Smooth muscle cell (in vitro differentiated cells): ENCODE measurements at regions not wholly inside any gene's neighbourhood (a gene's known extent, or its start where the extent isn't known, plus 50 kb on each side); places are given as distances from the start of the nearest gene placed in this dataset. TPM values are rescaled to one million over a fixed set of nuclear protein-coding genes. Genes with fewer than 3 reads are reported as not detected.

Experiments used
- DNase-seq: peaks from one replicate; lab custom pipeline; 2025; ENCODE audit not compliant: unreplicated experiment; lab: John Stamatoyannopoulos, UW
- H2AFZ ChIP-seq: fragments of 200-600 bp; sonication (generic); 2 replicates; pipeline ENCODE4 v1.6.0; 2016; ENCODE audit warnings: antibody characterized with exemption, low read depth, mild to moderate bottlenecking
- H3F3A ChIP-seq: fragments of 200-600 bp; sonication (generic); 2 replicates; pipeline ENCODE4 v1.6.0; 2017; ENCODE audit warnings: antibody characterized with exemption, low read depth
- H3K27ac ChIP-seq: fragments of 200-600 bp; sonication (generic); 2 replicates; pipeline ENCODE4 v1.5.1; 2016; ENCODE audit warnings: low read depth, mild to moderate bottlenecking
- H3K27me3 ChIP-seq: fragments of 200-600 bp; sonication (generic); 2 replicates; pipeline ENCODE4 v1.6.1; 2016; ENCODE audit warnings: low read depth, mild to moderate bottlenecking
- H3K36me3 ChIP-seq: fragments of 200-600 bp; sonication (generic); 2 replicates; pipeline ENCODE4 v1.5.1; 2016; ENCODE audit warnings: low read depth
- H3K4me1 ChIP-seq: fragments of 200-600 bp; sonication (generic); 2 replicates; pipeline ENCODE4 v1.5.1; 2016; ENCODE audit warnings: low read depth
- H3K4me2 ChIP-seq: fragments of 200-600 bp; sonication (generic); 2 replicates; pipeline ENCODE4 v1.6.0; 2016; ENCODE audit warnings: mild to moderate bottlenecking
- H3K4me3 ChIP-seq: fragments of 200-600 bp; sonication (generic); 2 replicates; pipeline ENCODE4 v1.5.1; 2016; ENCODE audit warnings: mild to moderate bottlenecking
- H3K79me2 ChIP-seq: fragments of 200-600 bp; sonication (generic); 2 replicates; pipeline ENCODE4 v1.6.0; 2016; ENCODE audit warnings: low read depth, mild to moderate bottlenecking
- H3K9ac ChIP-seq: fragments of 200-600 bp; sonication (generic); 2 replicates; pipeline ENCODE4 v1.6.0; 2016; ENCODE audit warnings: low read depth
- H3K9me3 ChIP-seq: fragments of 200-600 bp; sonication (generic); replicated peaks from 2 replicates; pipeline ENCODE4 v1.5.1; 2016; ENCODE audit warnings: low read depth
- H4K20me1 ChIP-seq: fragments of 200-600 bp; sonication (generic); 2 replicates; pipeline ENCODE4 v1.6.0; 2016; ENCODE audit warnings: low read depth
- CTCF ChIP-seq: fragments of 200-600 bp; sonication (generic); IDR thresholded peaks from 2 replicates; pipeline ENCODE4 v1.5.1; 2017; ENCODE audit warnings: borderline replicate concordance, mild to moderate bottlenecking, antibody characterized with exemption; ENCODE audit not compliant: insufficient read depth, poor library complexity, severe bottlenecking
- WGBS: methylation state at CpG from one replicate; pipeline ENCODE4 v1.1.7; 2016; ENCODE audit warnings: low lambda C conversion rate; 5-methylcytosine and 5-hydroxymethylcytosine counted together
- small RNA-seq: library from RNA; depleted of rRNA; stranded (forward); fragments of <200 nt; gene quantifications from one replicate; pipeline ENCODE3, GENCODE V24; 2014

DNA sequence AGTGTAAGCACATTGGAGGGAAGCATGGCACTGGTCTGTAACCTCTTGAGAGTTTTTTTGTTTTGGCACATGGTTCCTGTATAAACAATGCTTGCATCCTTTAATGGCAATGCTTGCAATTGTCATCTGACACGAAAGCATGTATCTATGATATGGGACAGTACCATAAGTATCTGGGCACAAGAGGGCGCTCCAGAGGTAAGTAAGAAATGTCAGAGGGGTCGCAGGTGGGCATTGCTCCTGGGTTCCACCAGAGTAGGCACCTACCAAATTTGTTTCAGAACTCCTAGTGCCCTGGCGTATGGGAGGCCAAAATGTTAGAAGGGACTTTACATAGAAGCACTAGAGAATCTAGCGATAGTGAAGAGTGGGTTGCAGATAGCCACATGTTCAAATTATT, 58.7 kb upstream of the BCHE start:
- Histone ChIP-seq H3K4me1 (no peaks in the 10 kb centered on the region), H3K9me3 (no peaks in the 10 kb centered on the region), H4K20me1 (no peaks in the 10 kb centered on the region), H3K9ac (no peak overlapping the region), H3K27me3 (no peaks in the 10 kb centered on the region), H2AFZ (no peak overlapping the region), H3K79me2 (no peaks in the 10 kb centered on the region), H3K4me3 (no peak overlapping the region), H3K36me3 (no peaks in the 10 kb centered on the region), H3F3A (no peaks in the 10 kb centered on the region), H3K4me2 (no peak overlapping the region), H3K27ac (no peak overlapping the region)
- TF ChIP-seq CTCF: peak; percentile 47
- no peak for DNase-seq
- WGBS: 33% methylated on average over 5 of the region's 5 CpGs

DNA sequence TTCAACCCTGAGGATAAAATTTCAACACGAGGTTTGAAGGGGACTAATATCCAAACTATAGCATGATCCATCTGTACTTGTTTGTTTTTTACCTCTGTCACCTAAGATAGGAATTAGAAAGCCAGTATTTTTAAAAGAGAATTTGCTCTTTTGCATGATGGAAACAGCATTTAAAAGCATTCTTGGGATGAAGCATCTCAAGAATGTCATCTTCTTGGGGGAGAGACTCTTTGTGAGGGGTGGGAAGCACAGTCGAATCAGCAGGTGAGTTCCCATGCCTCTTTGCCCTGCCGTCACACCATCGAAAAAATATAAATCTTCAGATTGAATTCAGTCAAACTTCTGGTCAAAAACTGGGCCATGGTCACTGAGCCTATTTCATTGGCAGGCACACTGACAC, 55.3 kb upstream of the BCHE start:
- no peak overlapping the region for H3K4me3 ChIP-seq
- H3K27me3 ChIP-seq: no peaks in the 10 kb centered on the region
- no peaks in the 10 kb centered on the region for H4K20me1 ChIP-seq
- no peak overlapping the region for H3K9ac ChIP-seq
- H2AFZ ChIP-seq: no peak overlapping the region
- no peaks in the 10 kb centered on the region for H3K79me2 ChIP-seq
- no peaks in the 10 kb centered on the region for H3F3A ChIP-seq
- H3K36me3 ChIP-seq: no peaks in the 10 kb centered on the region
- no peaks in the 10 kb centered on the region for H3K4me1 ChIP-seq
- H3K27ac ChIP-seq: no peak overlapping the region
- no peak for TF ChIP-seq CTCF
- no peaks in the 10 kb centered on the region for H3K9me3 ChIP-seq
- no peak for DNase-seq
- H3K4me2 ChIP-seq: no peak overlapping the region
- 50% methylated on average over 4 of the region's 4 CpGs for WGBS

Small RNAs in the stretch of these regions (small RNA-seq; reads per million reads assigned to genes)
- not detected for gene AC069439.1
- gene AC072046.1: not detected
- not detected for gene AC072046.2
- gene MTND4LP10: not detected
- gene RN7SKP298: not detected
